Endothelial cell of umbilical vein (primary cell): ENCODE measurements at regions not wholly inside any gene's neighbourhood (a gene's known extent, or its start where the extent isn't known, plus 50 kb on each side); places are given as distances from the start of the nearest gene placed in this dataset.

Source experiments
- BruUV-seq: library from RNA; stranded (reverse); fragments of 400-500 nt; replicated peaks from 2 replicates; lab custom pipeline; 2021; lab: Mats Ljungman, UMichigan
- CTCF ChIA-PET: fragments of 300-600, 350-600 bp; sonication (Branson Sonifier 250); formaldehyde crosslinking; loops from one replicate; lab custom pipeline; 2021; ENCODE audit warnings: antibody characterized with exemption, inconsistent platforms; lab: Charles Lee
- POLR2A ChIA-PET: fragments of 300-600, 350-600 bp; sonication (Branson Sonifier 250); formaldehyde crosslinking; loops from one replicate; lab custom pipeline; 2021; ENCODE audit warnings: antibody characterized with exemption, inconsistent platforms; lab: Charles Lee
- DNase-seq: peaks from one replicate; pipeline ENCODE4 v3.0.0-alpha.2; 2011; ENCODE audit warnings: low read depth, low spot score
- FAIRE-seq: peaks from 2 replicates; lab custom pipeline; 2011; peaks lifted over from hg19 to GRCh38; lab: Jason Lieb, UNC
- H2AFZ ChIP-seq: 2 replicates; pipeline ENCODE4 v1.6.0; 2012; ENCODE audit warnings: low read depth, low read length, control low read depth, inconsistent platforms
- H3K27ac ChIP-seq: 2 replicates; pipeline ENCODE4 v1.5.1; 2011; ENCODE audit warnings: low read depth, mild to moderate bottlenecking, control low read depth, low read length, moderate library complexity; ENCODE audit not compliant: insufficient read depth
- H3K27me3 ChIP-seq, 2 experiments: 2 replicates each; pipeline versions ENCODE4 v1.6.0 to v1.6.1; 2011; ENCODE audit warnings: low read length in 2 of 2, mixed read lengths in 1 of 2; ENCODE audit not compliant: control insufficient read depth in 2 of 2, insufficient read depth in 2 of 2
- H3K36me3 ChIP-seq, 2 experiments: 2 replicates in 1 of 2; 3 replicates in 1 of 2; pipeline ENCODE4 v1.5.1; 2011; ENCODE audit warnings: low read length in 2 of 2, mild to moderate bottlenecking in 1 of 2, moderate library complexity in 1 of 2; ENCODE audit not compliant: control insufficient read depth in 2 of 2, insufficient read depth in 2 of 2; ENCODE audit errors: extremely low read depth in 1 of 2
- H3K4me1 ChIP-seq: 3 replicates; pipeline ENCODE4 v1.5.1; 2011; ENCODE audit warnings: mild to moderate bottlenecking, low read length; ENCODE audit not compliant: control insufficient read depth, insufficient read depth; ENCODE audit errors: extremely low read depth
- H3K4me2 ChIP-seq: 2 replicates; pipeline ENCODE4 v1.6.1; 2011; ENCODE audit warnings: low read length, control low read depth, mixed read lengths; ENCODE audit not compliant: insufficient read depth
- H3K4me3 ChIP-seq, 3 experiments: fragments of 200-600 bp in 1 of 3; sonication (generic), shearing (Covaris generic) in 1 of 3; replicated peaks in 1 of 3; 2 replicates each; pipeline ENCODE4 v1.5.1; 2011 to 2016; ENCODE audit warnings: control low read depth in 3 of 3, low read length in 3 of 3, mild to moderate bottlenecking in 2 of 3, inconsistent platforms in 1 of 3, low read depth in 1 of 3, moderate library complexity in 1 of 3; ENCODE audit not compliant: insufficient read depth in 1 of 3
- H3K79me2 ChIP-seq: 2 replicates; pipeline ENCODE4 v1.6.0; 2012; ENCODE audit warnings: low read length, inconsistent platforms; ENCODE audit not compliant: control insufficient read depth, insufficient read depth
- H3K9ac ChIP-seq: replicated peaks from 2 replicates; pipeline ENCODE3; 2011; ENCODE audit warnings: low read length, control low read depth; ENCODE audit not compliant: insufficient read depth; ENCODE audit errors: extremely low read depth
- H3K9me1 ChIP-seq: replicated peaks from 3 replicates; pipeline ENCODE4 v1.6.0; 2011; ENCODE audit warnings: mild to moderate bottlenecking, low read length; ENCODE audit not compliant: control insufficient read depth, insufficient read depth; ENCODE audit errors: extremely low read depth
- H3K9me3 ChIP-seq: replicated peaks from 2 replicates; pipeline ENCODE4 v1.5.1; 2012; ENCODE audit warnings: low read length, inconsistent platforms; ENCODE audit not compliant: control insufficient read depth, insufficient read depth
- H4K20me1 ChIP-seq: replicated peaks from 2 replicates; pipeline ENCODE3; 2011; ENCODE audit warnings: mild to moderate bottlenecking, low read length; ENCODE audit not compliant: control insufficient read depth, insufficient read depth; ENCODE audit errors: extremely low read depth
- MYC ChIP-seq: IDR thresholded peaks from one replicate; pipeline ENCODE4 v1.6.1; 2011; ENCODE audit warnings: mild to moderate bottlenecking, low read depth, low read length
- dilution Hi-C: fragments of 300-500 bp; cut with MboI; formaldehyde crosslinking; loops from one replicate; pipeline ENCODE4 v1.15.0; 2019; ENCODE audit warnings: low sequenced_read_pairs; ENCODE audit not compliant: extremely low pct_ligation_motif_present
- intact Hi-C: fragments of 100-400 bp; cut with micrococcal nuclease; formaldehyde crosslinking; loops from one replicate; pipeline ENCODE4 v1.10.0; 2022
- TF ChIP-seq, protein P1 (sequence below), 2 donors: IDR thresholded peaks; 1 replicate in 1 of 2; 2 replicates in 1 of 2; pipeline ENCODE4 v1.5.1; 2011; ENCODE audit warnings: low read length in 2 of 2, mild to moderate bottlenecking in 2 of 2, moderate library complexity in 2 of 2, control low read depth in 1 of 2, inconsistent platforms in 1 of 2, low read depth in 1 of 2; ENCODE audit not compliant: insufficient read depth in 1 of 2; ENCODE audit errors: extremely low read depth in 1 of 2
- TF ChIP-seq, protein P2 (sequence below): IDR thresholded peaks from 2 replicates; pipeline ENCODE4 v1.6.1; 2011; ENCODE audit not compliant: insufficient read depth, insufficient read length

DNA sequence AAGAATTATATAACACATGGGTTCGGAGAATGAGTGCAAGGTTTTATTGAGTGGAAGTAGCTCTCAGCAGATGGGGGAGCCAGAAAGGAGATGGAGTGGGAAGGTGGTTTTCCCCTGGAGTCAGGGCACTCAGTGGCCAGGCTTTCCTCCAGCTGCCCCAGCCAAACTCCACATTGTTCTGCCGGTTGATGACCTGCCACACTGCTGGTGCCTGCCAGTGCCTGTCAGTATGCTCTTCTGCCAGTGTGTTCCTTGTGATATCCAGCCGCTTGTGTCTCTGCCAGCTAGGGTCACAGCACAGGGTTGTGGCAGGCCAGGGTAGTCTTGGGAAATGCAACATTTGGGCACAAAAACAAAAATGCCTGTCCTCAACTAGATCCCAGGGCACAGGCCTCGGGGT is 604.8 kb upstream of the TECRL start:
- dilution Hi-C loops (no loop called here), intact Hi-C loops (loop anchor here (5.0 kb wide), 1 partner anchor 1673 kb away; no protein-coding TSS in a partner anchor)
- no peak for DNase-seq
- Histone ChIP-seq H3K79me2 (no peaks in the 10 kb centered on the region), H3K27ac (no peak overlapping the region), H4K20me1 (no peaks in the 10 kb centered on the region), H3K27me3 (no peaks in the 10 kb centered on the region), H3K9ac (no peak overlapping the region), H3K9me1 (no peaks in the 10 kb centered on the region), H2AFZ (no peak overlapping the region), H3K9me3 (no peaks in the 10 kb centered on the region), H3K36me3 (no peaks in the 10 kb centered on the region), H3K4me1 (no peaks in the 10 kb centered on the region), H3K4me3 (no peak overlapping the region), H3K4me2 (no peak overlapping the region)
- ChIA-PET CTCF (no interaction called here), POLR2A (no interaction called here)
- BruUV-seq = no TSS peak
- FAIRE-seq = no peak
- TF ChIP-seq MYC = no peak
- TF ChIP-seq, protein P1, sequence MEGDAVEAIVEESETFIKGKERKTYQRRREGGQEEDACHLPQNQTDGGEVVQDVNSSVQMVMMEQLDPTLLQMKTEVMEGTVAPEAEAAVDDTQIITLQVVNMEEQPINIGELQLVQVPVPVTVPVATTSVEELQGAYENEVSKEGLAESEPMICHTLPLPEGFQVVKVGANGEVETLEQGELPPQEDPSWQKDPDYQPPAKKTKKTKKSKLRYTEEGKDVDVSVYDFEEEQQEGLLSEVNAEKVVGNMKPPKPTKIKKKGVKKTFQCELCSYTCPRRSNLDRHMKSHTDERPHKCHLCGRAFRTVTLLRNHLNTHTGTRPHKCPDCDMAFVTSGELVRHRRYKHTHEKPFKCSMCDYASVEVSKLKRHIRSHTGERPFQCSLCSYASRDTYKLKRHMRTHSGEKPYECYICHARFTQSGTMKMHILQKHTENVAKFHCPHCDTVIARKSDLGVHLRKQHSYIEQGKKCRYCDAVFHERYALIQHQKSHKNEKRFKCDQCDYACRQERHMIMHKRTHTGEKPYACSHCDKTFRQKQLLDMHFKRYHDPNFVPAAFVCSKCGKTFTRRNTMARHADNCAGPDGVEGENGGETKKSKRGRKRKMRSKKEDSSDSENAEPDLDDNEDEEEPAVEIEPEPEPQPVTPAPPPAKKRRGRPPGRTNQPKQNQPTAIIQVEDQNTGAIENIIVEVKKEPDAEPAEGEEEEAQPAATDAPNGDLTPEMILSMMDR (IDR thresholded peaks at IDR 0.05; ENCODE audit: extremely low read depth in 1 of 2, insufficient read depth in 1 of 2, low read depth in 1 of 2, low read length in 2 of 2) = no peak

DNA sequence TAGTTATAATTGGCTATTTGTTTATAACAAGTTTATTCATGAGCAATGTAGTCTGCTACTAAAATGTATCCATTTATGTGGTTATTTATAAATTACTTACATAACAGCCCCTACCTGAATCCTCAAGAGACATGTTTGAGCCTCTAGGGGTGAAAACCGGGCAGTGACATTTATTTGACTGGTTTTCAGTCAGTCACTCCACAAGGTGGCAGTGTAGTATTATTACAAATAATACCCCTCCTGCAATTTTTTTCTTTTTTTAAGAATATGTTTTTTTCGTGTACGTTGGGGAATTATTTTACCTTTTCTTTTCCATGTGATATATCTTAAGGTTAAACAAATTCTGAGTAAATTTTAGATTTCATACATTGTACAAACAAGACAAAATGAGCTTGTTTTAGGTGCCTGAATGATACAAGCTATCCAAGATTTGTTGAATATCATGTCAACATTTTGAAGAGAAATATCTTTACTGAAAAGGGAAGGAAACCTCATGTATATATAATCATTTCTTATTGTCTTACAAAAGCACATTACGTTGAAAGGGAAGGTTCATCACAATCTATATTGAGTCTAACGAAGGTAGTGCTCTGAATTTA is 598.7 kb upstream of the TECRL start:
- intact Hi-C loops = loop anchor here (1.0 to 5.0 kb wide), 3 partner anchors 223 to 1161 kb away; no protein-coding TSS in a partner anchor
- Histone ChIP-seq H3K4me2 (no peak overlapping the region), H3K36me3 (no peaks in the 10 kb centered on the region), H3K27me3 (no peaks in the 10 kb centered on the region), H3K9me3 (no peaks in the 10 kb centered on the region), H3K4me3 (no peak overlapping the region), H4K20me1 (no peaks in the 10 kb centered on the region), H3K4me1 (no peaks in the 10 kb centered on the region), H3K9ac (no peak overlapping the region), H2AFZ (no peak overlapping the region), H3K79me2 (no peaks in the 10 kb centered on the region), H3K27ac (no peak overlapping the region), H3K9me1 (no peaks in the 10 kb centered on the region)
- FAIRE-seq = peak; percentile 56
- TF ChIP-seq, protein P2, sequence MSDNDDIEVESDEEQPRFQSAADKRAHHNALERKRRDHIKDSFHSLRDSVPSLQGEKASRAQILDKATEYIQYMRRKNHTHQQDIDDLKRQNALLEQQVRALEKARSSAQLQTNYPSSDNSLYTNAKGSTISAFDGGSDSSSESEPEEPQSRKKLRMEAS = no peak
- TF ChIP-seq, protein P1 (IDR thresholded peaks at IDR 0.05; ENCODE audit: extremely low read depth in 1 of 2, insufficient read depth in 1 of 2, low read depth in 1 of 2, low read length in 2 of 2) = peak; percentile 39 to 40
- no TSS peak for BruUV-seq
- ChIA-PET POLR2A (no interaction called here), CTCF (interaction anchor here (0.6 to 1.7 kb wide), 17 partner anchors 10 to 1682 kb away, joined by 3 to 7 read pairs (median 3); partner anchors contain the start of gene EPHA5)
- DNase-seq = peak; percentile 50
- dilution Hi-C loops = no loop called here
